ENCODE measurements at regions not wholly inside any gene's neighbourhood (a gene's known extent, or its start where the extent isn't known, plus 50 kb on each side); places are given as distances from the start of the nearest gene placed in this dataset.
A peak's percentile ranks its signal among the peaks of the same experiment; 100 is the strongest.
"Not testable (repeated sequence)": the region's sequence is repeated elsewhere in the genome, so short reads cannot be mapped to it uniquely, and the experiment has no call there.

DNA sequence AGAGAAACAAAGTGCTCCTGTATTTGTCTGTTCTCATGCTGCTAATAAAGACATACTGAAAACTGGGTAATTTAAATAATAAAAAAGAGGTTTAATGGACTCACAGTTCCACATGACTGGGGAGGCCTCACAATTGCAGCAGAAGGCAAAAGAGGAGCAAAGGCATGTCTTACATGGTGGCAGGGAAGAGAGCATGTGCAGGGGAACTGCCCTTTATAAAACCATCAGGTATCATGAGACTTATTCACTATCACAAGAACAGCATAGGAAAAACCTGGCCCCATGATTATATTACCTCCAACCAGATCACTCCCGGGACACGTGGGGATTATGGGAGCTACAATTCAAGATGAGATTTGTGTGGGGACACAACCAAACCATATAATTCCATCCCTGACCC, 514.1 kb upstream of the ADGRB3 start:
- not testable (repeated sequence) for H3K14ac ChIP-seq (ENCODE audit: low read length); H3K4ac ChIP-seq (ENCODE audit: low read length); H3K18ac ChIP-seq (ENCODE audit: low read length); H2BK15ac ChIP-seq (ENCODE audit: low read length); H3K9ac ChIP-seq (ENCODE audit: low read depth, low read length, poor library complexity); H2BK120ac ChIP-seq (ENCODE audit: low read depth, low read length); DNase-seq (ENCODE audit: low spot score); H3K79me1 ChIP-seq (ENCODE audit: low read depth, low read length); H3K27me3 ChIP-seq (ENCODE audit: control insufficient read depth in 3 of 3, insufficient read depth in 3 of 3, low read depth in 1 of 3, low read length in 3 of 3); H4K8ac ChIP-seq (ENCODE audit: low read depth, low read length); H2BK12ac ChIP-seq (ENCODE audit: low read length); H3K4me1 ChIP-seq (ENCODE audit: control insufficient read depth in 2 of 2, insufficient read depth in 1 of 2, low read depth in 1 of 2, low read length in 2 of 2); H3K23ac ChIP-seq (ENCODE audit: low read depth, low read length, poor library complexity); H4K91ac ChIP-seq (ENCODE audit: low read depth, low read length, poor library complexity); H3K4me3 ChIP-seq (ENCODE audit: low read length in 2 of 2); H2BK5ac ChIP-seq (ENCODE audit: low read length); H3K27ac ChIP-seq (replicated peaks; ENCODE audit: low read length); H2AK5ac ChIP-seq (ENCODE audit: low read depth, low read length); H2AFZ ChIP-seq (ENCODE audit: low read length); H3K36me3 ChIP-seq (replicated peaks in 1 of 2; ENCODE audit: control insufficient read depth in 2 of 2, insufficient read depth in 2 of 2, low read length in 2 of 2)
- H3K4me2 ChIP-seq (ENCODE audit: insufficient read depth, low read length, poor library complexity, severe bottlenecking), result peak overlapping the region; percentile 11
- no CpG with 5 or more reads among the region's 2 CpGs for WGBS, 2 donors (ENCODE audit: extremely low coverage in 2 of 2, insufficient read length in 2 of 2, insufficient replicate concordance in 1 of 2)
- H3K9me3 ChIP-seq (replicated peaks in 1 of 2; ENCODE audit: control insufficient read depth in 2 of 2, insufficient read depth in 1 of 2, low read depth in 1 of 2, low read length in 2 of 2), result peaks cover 6 to 11% of the 10 kb centered on the region in 2 donors

DNA sequence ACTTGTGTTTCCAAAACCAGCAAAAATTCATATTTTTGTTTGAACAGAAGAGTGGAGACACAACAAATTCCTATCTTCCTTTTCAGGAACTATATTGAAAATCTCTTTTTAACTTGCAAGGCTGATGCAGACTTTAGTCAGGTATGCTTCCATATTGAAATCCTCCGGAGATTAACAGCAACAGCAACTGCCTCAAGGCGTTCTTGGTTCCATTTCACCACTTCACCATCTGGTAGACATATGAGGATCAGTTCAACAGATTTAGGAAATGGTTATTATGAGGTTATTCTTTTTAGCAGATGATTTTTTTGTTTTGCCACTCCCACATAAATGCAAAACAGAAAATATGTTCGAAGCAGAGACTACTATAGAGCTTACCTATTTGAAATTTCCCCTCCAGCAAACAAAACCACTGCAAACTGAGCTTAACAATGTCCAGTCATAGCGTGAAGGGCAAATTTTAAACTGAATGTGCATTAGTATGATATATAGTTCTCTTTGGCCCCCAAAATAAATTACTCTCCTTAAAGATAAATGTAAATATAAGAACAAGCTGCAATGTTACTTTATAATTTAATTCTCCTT, 520.5 kb upstream of the ADGRB3 start:
- no peak overlapping the region for H3K4me2 ChIP-seq (ENCODE audit: insufficient read depth, low read length, poor library complexity, severe bottlenecking)
- no peak overlapping the region for H3K4me3 ChIP-seq (ENCODE audit: low read length in 2 of 2)
- no CpG with 5 or more reads among the region's 4 CpGs for WGBS, 2 donors (ENCODE audit: extremely low coverage in 2 of 2, insufficient read length in 2 of 2, insufficient replicate concordance in 1 of 2)

DNA sequence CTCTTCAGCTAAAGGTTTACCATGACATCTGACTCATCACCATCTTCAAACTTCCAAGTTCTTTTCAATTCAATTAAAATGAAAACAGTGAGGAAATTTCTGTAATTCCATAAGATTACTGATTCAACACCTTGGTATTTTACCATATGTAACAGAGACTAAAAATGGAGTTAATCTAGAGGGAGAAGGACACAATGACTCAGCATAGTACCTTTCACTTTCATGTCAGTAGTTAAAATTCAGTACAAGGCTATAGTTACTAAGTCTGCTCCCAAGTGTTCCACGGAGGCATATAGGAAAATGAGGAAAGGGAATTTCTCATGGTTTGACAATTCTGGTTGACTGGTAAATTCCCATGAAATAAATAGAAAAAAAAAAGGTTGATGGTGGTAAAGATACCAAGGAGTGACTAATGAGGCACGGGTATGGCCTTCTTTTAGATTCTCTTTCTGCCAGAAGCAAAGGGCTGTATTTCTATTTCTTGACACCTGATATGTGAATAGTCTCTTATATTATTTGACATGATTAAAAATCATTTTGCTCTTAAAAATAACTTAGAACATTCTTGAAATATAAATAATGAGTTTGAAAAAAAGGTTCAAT, 526.7 kb upstream of the ADGRB3 start:
- Histone ChIP-seq H2BK120ac (ENCODE audit: low read depth, low read length) (no peak overlapping the region), H3K27ac (replicated peaks; ENCODE audit: low read length) (no peak overlapping the region)
- no CpG with 5 or more reads among the region's 2 CpGs for WGBS, 2 donors (ENCODE audit: extremely low coverage in 2 of 2, insufficient read length in 2 of 2, insufficient replicate concordance in 1 of 2)

More for the DNA sequence above, 520.5 kb upstream of the ADGRB3 start:
- H2AK5ac ChIP-seq (ENCODE audit: low read depth, low read length), result no peak overlapping the region
- no peaks in the 10 kb centered on the region for H3K9me3 ChIP-seq (replicated peaks in 1 of 2; ENCODE audit: control insufficient read depth in 2 of 2, insufficient read depth in 1 of 2, low read depth in 1 of 2, low read length in 2 of 2)
- H3K27ac ChIP-seq (replicated peaks; ENCODE audit: low read length), result no peak overlapping the region
- H3K9ac ChIP-seq (ENCODE audit: low read depth, low read length, poor library complexity), result no peak overlapping the region
- H3K23ac ChIP-seq (ENCODE audit: low read depth, low read length, poor library complexity), result no peak overlapping the region
- no peak overlapping the region for H2BK120ac ChIP-seq (ENCODE audit: low read depth, low read length)
- H3K36me3 ChIP-seq (replicated peaks in 1 of 2; ENCODE audit: control insufficient read depth in 2 of 2, insufficient read depth in 2 of 2, low read length in 2 of 2), result no peaks in the 10 kb centered on the region
- no peak overlapping the region for H2BK5ac ChIP-seq (ENCODE audit: low read length)
- no peaks in the 10 kb centered on the region for H3K4me1 ChIP-seq (ENCODE audit: control insufficient read depth in 2 of 2, insufficient read depth in 1 of 2, low read depth in 1 of 2, low read length in 2 of 2)
- no peak overlapping the region for H2BK15ac ChIP-seq (ENCODE audit: low read length)
- H3K18ac ChIP-seq (ENCODE audit: low read length), result no peak overlapping the region
- no peak for DNase-seq (ENCODE audit: low spot score)
- H3K14ac ChIP-seq (ENCODE audit: low read length), result no peak overlapping the region
- H3K27me3 ChIP-seq (ENCODE audit: control insufficient read depth in 3 of 3, insufficient read depth in 3 of 3, low read depth in 1 of 3, low read length in 3 of 3), result no peaks in the 10 kb centered on the region
- no peak overlapping the region for H2BK12ac ChIP-seq (ENCODE audit: low read length)
- H4K8ac ChIP-seq (ENCODE audit: low read depth, low read length), result no peak overlapping the region
- H4K91ac ChIP-seq (ENCODE audit: low read depth, low read length, poor library complexity), result no peak overlapping the region
- H3K79me1 ChIP-seq (ENCODE audit: low read depth, low read length), result no peaks in the 10 kb centered on the region
- H3K4ac ChIP-seq (ENCODE audit: low read length), result no peak overlapping the region
- no peak overlapping the region for H2AFZ ChIP-seq (ENCODE audit: low read length)

DNA sequence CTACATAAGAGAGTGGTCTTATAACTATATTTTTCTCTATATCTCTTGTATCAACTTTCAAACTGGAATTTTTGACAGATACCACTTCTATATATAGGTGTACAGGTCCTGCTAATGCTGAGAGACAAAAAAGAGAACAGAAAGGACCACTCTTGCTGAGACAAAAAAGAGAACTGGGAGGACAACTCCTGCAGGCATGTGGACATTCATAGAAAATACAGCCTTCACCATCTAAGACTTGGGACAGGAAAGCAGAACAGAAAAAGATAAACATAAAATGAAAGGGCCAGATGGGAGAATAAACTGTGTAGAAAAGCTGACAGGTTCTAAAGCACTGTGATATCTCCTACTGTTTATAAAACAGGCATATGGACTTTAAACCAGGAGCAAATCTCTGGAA, 541.0 kb upstream of the ADGRB3 start:
- Histone ChIP-seq H2AK5ac (ENCODE audit: low read depth, low read length) (no peak overlapping the region), H2BK15ac (ENCODE audit: low read length) (no peak overlapping the region)

More for the DNA sequence above, 526.7 kb upstream of the ADGRB3 start:
- H3K4me2 ChIP-seq (ENCODE audit: insufficient read depth, low read length, poor library complexity, severe bottlenecking), result no peak overlapping the region
- no peaks in the 10 kb centered on the region for H3K4me1 ChIP-seq (ENCODE audit: control insufficient read depth in 2 of 2, insufficient read depth in 1 of 2, low read depth in 1 of 2, low read length in 2 of 2)
- H2BK5ac ChIP-seq (ENCODE audit: low read length), result no peak overlapping the region
- no peak overlapping the region for H3K4ac ChIP-seq (ENCODE audit: low read length)
- H3K18ac ChIP-seq (ENCODE audit: low read length), result no peak overlapping the region
- H3K14ac ChIP-seq (ENCODE audit: low read length), result no peak overlapping the region
- H2BK12ac ChIP-seq (ENCODE audit: low read length), result no peak overlapping the region
- H3K4me3 ChIP-seq (ENCODE audit: low read length in 2 of 2), result no peak overlapping the region
- H3K36me3 ChIP-seq (replicated peaks in 1 of 2; ENCODE audit: control insufficient read depth in 2 of 2, insufficient read depth in 2 of 2, low read length in 2 of 2), result no peaks in the 10 kb centered on the region
- H3K23ac ChIP-seq (ENCODE audit: low read depth, low read length, poor library complexity), result no peak overlapping the region
- H3K27me3 ChIP-seq (ENCODE audit: control insufficient read depth in 3 of 3, insufficient read depth in 3 of 3, low read depth in 1 of 3, low read length in 3 of 3), result no peaks in the 10 kb centered on the region
- H2AK5ac ChIP-seq (ENCODE audit: low read depth, low read length), result no peak overlapping the region
- no peak overlapping the region for H4K8ac ChIP-seq (ENCODE audit: low read depth, low read length)
- no peak overlapping the region for H4K91ac ChIP-seq (ENCODE audit: low read depth, low read length, poor library complexity)
- no peak overlapping the region for H2BK15ac ChIP-seq (ENCODE audit: low read length)
- no peak overlapping the region for H3K9ac ChIP-seq (ENCODE audit: low read depth, low read length, poor library complexity)
- H2AFZ ChIP-seq (ENCODE audit: low read length), result no peak overlapping the region
- H3K9me3 ChIP-seq (replicated peaks in 1 of 2; ENCODE audit: control insufficient read depth in 2 of 2, insufficient read depth in 1 of 2, low read depth in 1 of 2, low read length in 2 of 2), result no peaks in the 10 kb centered on the region
- H3K79me1 ChIP-seq (ENCODE audit: low read depth, low read length), result no peaks in the 10 kb centered on the region
- no peak for DNase-seq (ENCODE audit: low spot score)

More for the DNA sequence above, 541.0 kb upstream of the ADGRB3 start:
- Histone ChIP-seq H3K27me3 (ENCODE audit: control insufficient read depth in 3 of 3, insufficient read depth in 3 of 3, low read depth in 1 of 3, low read length in 3 of 3) (no peaks in the 10 kb centered on the region), H3K4me1 (ENCODE audit: control insufficient read depth in 2 of 2, insufficient read depth in 1 of 2, low read depth in 1 of 2, low read length in 2 of 2) (no peaks in the 10 kb centered on the region), H3K36me3 (replicated peaks in 1 of 2; ENCODE audit: control insufficient read depth in 2 of 2, insufficient read depth in 2 of 2, low read length in 2 of 2) (no peaks in the 10 kb centered on the region), H3K4ac (ENCODE audit: low read length) (no peak overlapping the region), H3K23ac (ENCODE audit: low read depth, low read length, poor library complexity) (no peak overlapping the region), H3K9me3 (replicated peaks in 1 of 2; ENCODE audit: control insufficient read depth in 2 of 2, insufficient read depth in 1 of 2, low read depth in 1 of 2, low read length in 2 of 2) (no peaks in the 10 kb centered on the region), H2BK12ac (ENCODE audit: low read length) (no peak overlapping the region), H3K27ac (replicated peaks; ENCODE audit: low read length) (no peak overlapping the region), H2AFZ (ENCODE audit: low read length) (no peak overlapping the region), H4K8ac (ENCODE audit: low read depth, low read length) (no peak overlapping the region), H2BK120ac (ENCODE audit: low read depth, low read length) (no peak overlapping the region), H3K14ac (ENCODE audit: low read length) (no peak overlapping the region), H2BK5ac (ENCODE audit: low read length) (no peak overlapping the region), H3K4me2 (ENCODE audit: insufficient read depth, low read length, poor library complexity, severe bottlenecking) (no peak overlapping the region), H3K4me3 (ENCODE audit: low read length in 2 of 2) (no peak overlapping the region), H3K79me1 (ENCODE audit: low read depth, low read length) (no peaks in the 10 kb centered on the region), H3K18ac (ENCODE audit: low read length) (no peak overlapping the region), H3K9ac (ENCODE audit: low read depth, low read length, poor library complexity) (no peak overlapping the region), H4K91ac (ENCODE audit: low read depth, low read length, poor library complexity) (no peak overlapping the region)
- DNase-seq (ENCODE audit: low spot score), result no peak

Data from neuronal stem cell (in vitro differentiated cells).